HG03103 (cell line): ENCODE measurements at regions not wholly inside any gene's neighbourhood (a gene's known extent, or its start where the extent isn't known, plus 50 kb on each side); places are given as distances from the start of the nearest gene placed in this dataset.

Source experiments
- ATAC-seq: cut with Tn5 transposase; IDR thresholded peaks from one replicate; pipeline ENCODE4 v1.9.1; 2021; ENCODE audit warnings: low read depth; ENCODE audit not compliant: unreplicated experiment

GRCh38 chr6:91534614-91535013 is 947.7 kb upstream of the MAP3K7 start:
- no peak for ATAC-seq

GRCh38 chr6:91523511-91523910 is 936.6 kb upstream of the MAP3K7 start:
- ATAC-seq = no peak

- no peak for ATAC-seq
Measured at GRCh38 chr6:91521999-91522398, 935.1 kb upstream of the MAP3K7 start.

- ATAC-seq = no peak
Measured at GRCh38 chr6:91509711-91510110, 922.8 kb upstream of the MAP3K7 start.

- ATAC-seq = no peak
Measured at GRCh38 chr6:91509039-91509438, 922.2 kb upstream of the MAP3K7 start.

- no peak for ATAC-seq
Measured at GRCh38 chr6:91506509-91506908, 919.6 kb upstream of the MAP3K7 start.

GRCh38 chr6:91505199-91505598 is 918.3 kb upstream of the MAP3K7 start:
- no peak for ATAC-seq

- no peak for ATAC-seq
Measured at GRCh38 chr6:91501930-91502329, 915.1 kb upstream of the MAP3K7 start.

GRCh38 chr6:91500689-91501303 is 913.9 kb upstream of the MAP3K7 start:
- no peak for ATAC-seq

GRCh38 chr6:91498576-91498975 is 911.7 kb upstream of the MAP3K7 start:
- ATAC-seq = no peak

GRCh38 chr6:91497770-91498169 is 910.9 kb upstream of the MAP3K7 start:
- no peak for ATAC-seq

GRCh38 chr6:91490671-91491301 is 903.9 kb upstream of the MAP3K7 start:
- ATAC-seq = no peak

- no peak for ATAC-seq
Measured at GRCh38 chr6:91487696-91488392, 901.0 kb upstream of the MAP3K7 start.

- ATAC-seq = no peak
Measured at GRCh38 chr6:91486200-91486599, 899.3 kb upstream of the MAP3K7 start.

- no peak for ATAC-seq
Measured at GRCh38 chr6:91485047-91485446, 898.2 kb upstream of the MAP3K7 start.

- ATAC-seq = peak; percentile 46
Measured at GRCh38 chr6:91483415-91484105, 896.7 kb upstream of the MAP3K7 start.

- peak; percentile 72 for ATAC-seq
Measured at GRCh38 chr6:91482498-91482897, 895.6 kb upstream of the MAP3K7 start.

- no peak for ATAC-seq
Measured at GRCh38 chr6:91480402-91480801, 893.5 kb upstream of the MAP3K7 start.

- no peak for ATAC-seq
Measured at GRCh38 chr6:91477688-91478087, 890.8 kb upstream of the MAP3K7 start.

- peak; percentile 74 for ATAC-seq
Measured at GRCh38 chr6:91476000-91476399, 889.1 kb upstream of the MAP3K7 start.

- no peak for ATAC-seq
Measured at GRCh38 chr6:91465393-91465792, 878.5 kb upstream of the MAP3K7 start.
